ENCODE measurements at regions not wholly inside any gene's neighbourhood (a gene's known extent, or its start where the extent isn't known, plus 50 kb on each side); places are given as distances from the start of the nearest gene placed in this dataset.

- TF ChIP-seq NFIC (IDR thresholded peaks at IDR 0.05) (no peak), USF1 (IDR thresholded peaks at IDR 0.05) (no peak), EP300 (IDR thresholded peaks at IDR 0.05; ENCODE audit: borderline replicate concordance) (no peak), TCF12 (IDR thresholded peaks at IDR 0.05; ENCODE audit: low read depth) (no peak), MAX (IDR thresholded peaks at IDR 0.05) (no peak), ZBTB7A (IDR thresholded peaks at IDR 0.05; ENCODE audit: low read depth) (no peak), TAF1 (IDR thresholded peaks at IDR 0.05; ENCODE audit: low read depth) (no peak), RAD21 (IDR thresholded peaks at IDR 0.05; ENCODE audit: low read depth) (no peak), FOXM1 (IDR thresholded peaks at IDR 0.05; ENCODE audit: borderline replicate concordance, low read depth) (no peak), REST (IDR thresholded peaks at IDR 0.05; ENCODE audit: low read depth) (no peak)
Observed at GRCh38 chr3:163773136-163773535, 1305.2 kb downstream of the SI start.

- TF ChIP-seq MAX (IDR thresholded peaks at IDR 0.05) = no peak
- TF ChIP-seq TCF12 (IDR thresholded peaks at IDR 0.05; ENCODE audit: low read depth) = no peak
- TF ChIP-seq CREB1 (IDR thresholded peaks at IDR 0.05; ENCODE audit: low read depth) = no peak
- no peak for TF ChIP-seq USF1 (IDR thresholded peaks at IDR 0.05)
- no peak for TF ChIP-seq REST (IDR thresholded peaks at IDR 0.05; ENCODE audit: low read depth)
- no peak for TF ChIP-seq TEAD4 (IDR thresholded peaks at IDR 0.05)
- no peak for TF ChIP-seq CEBPB (IDR thresholded peaks at IDR 0.05)
- no peak for TF ChIP-seq RAD21 (IDR thresholded peaks at IDR 0.05; ENCODE audit: low read depth)
- no peak for TF ChIP-seq FOXM1 (IDR thresholded peaks at IDR 0.05; ENCODE audit: borderline replicate concordance, low read depth)
- TF ChIP-seq EGR1 (IDR thresholded peaks at IDR 0.05) = no peak
- no peak for TF ChIP-seq ZBTB7A (IDR thresholded peaks at IDR 0.05; ENCODE audit: low read depth)
- no peak for TF ChIP-seq NFIC (IDR thresholded peaks at IDR 0.05)
- TF ChIP-seq TAF1 (IDR thresholded peaks at IDR 0.05; ENCODE audit: low read depth) = no peak
- TF ChIP-seq EP300 (IDR thresholded peaks at IDR 0.05; ENCODE audit: borderline replicate concordance) = no peak
- TF ChIP-seq YY1 (IDR thresholded peaks at IDR 0.05; ENCODE audit: low read depth) = no peak
Observed at GRCh38 chr3:163768048-163768447, 1310.2 kb downstream of the SI start.

GRCh38 chr3:163766112-163766511 is 1312.2 kb downstream of the SI start:
- TF ChIP-seq CREB1 (IDR thresholded peaks at IDR 0.05; ENCODE audit: low read depth) (no peak), TCF12 (IDR thresholded peaks at IDR 0.05; ENCODE audit: low read depth) (no peak), RAD21 (IDR thresholded peaks at IDR 0.05; ENCODE audit: low read depth) (no peak), CEBPB (IDR thresholded peaks at IDR 0.05) (no peak), USF1 (IDR thresholded peaks at IDR 0.05) (no peak), EGR1 (IDR thresholded peaks at IDR 0.05) (no peak), REST (IDR thresholded peaks at IDR 0.05; ENCODE audit: low read depth) (no peak), MAX (IDR thresholded peaks at IDR 0.05) (no peak), EP300 (IDR thresholded peaks at IDR 0.05; ENCODE audit: borderline replicate concordance) (no peak), TEAD4 (IDR thresholded peaks at IDR 0.05) (no peak)

GRCh38 chr3:163753033-163753432 is 1325.3 kb downstream of the SI start:
- TF ChIP-seq ZBTB7A (IDR thresholded peaks at IDR 0.05; ENCODE audit: low read depth) = no peak
- TF ChIP-seq TEAD4 (IDR thresholded peaks at IDR 0.05) = no peak
- TF ChIP-seq MAX (IDR thresholded peaks at IDR 0.05) = no peak
- no peak for TF ChIP-seq REST (IDR thresholded peaks at IDR 0.05; ENCODE audit: low read depth)
- no peak for TF ChIP-seq NFIC (IDR thresholded peaks at IDR 0.05)
- TF ChIP-seq EGR1 (IDR thresholded peaks at IDR 0.05) = no peak
- no peak for TF ChIP-seq YY1 (IDR thresholded peaks at IDR 0.05; ENCODE audit: low read depth)
- TF ChIP-seq RAD21 (IDR thresholded peaks at IDR 0.05; ENCODE audit: low read depth) = no peak
- no peak for TF ChIP-seq CREB1 (IDR thresholded peaks at IDR 0.05; ENCODE audit: low read depth)
- TF ChIP-seq EP300 (IDR thresholded peaks at IDR 0.05; ENCODE audit: borderline replicate concordance) = no peak
- TF ChIP-seq TAF1 (IDR thresholded peaks at IDR 0.05; ENCODE audit: low read depth) = no peak
- no peak for TF ChIP-seq TCF12 (IDR thresholded peaks at IDR 0.05; ENCODE audit: low read depth)
- no peak for TF ChIP-seq FOXM1 (IDR thresholded peaks at IDR 0.05; ENCODE audit: borderline replicate concordance, low read depth)
- no peak for TF ChIP-seq USF1 (IDR thresholded peaks at IDR 0.05)
- TF ChIP-seq CEBPB (IDR thresholded peaks at IDR 0.05) = no peak
